Large intestine (tissue), 3 donors: ENCODE measurements at regions not wholly inside any gene's neighbourhood (a gene's known extent, or its start where the extent isn't known, plus 50 kb on each side); places are given as distances from the start of the nearest gene placed in this dataset.

Source experiments
- DNase-seq, 2 donors: peaks; one replicate each; pipeline versions ENCODE4 v3.0.0 to v3.0.0-alpha.2; 2013
- H3K27ac ChIP-seq: one replicate; pipeline ENCODE4 v1.5.1; 2013; ENCODE audit warnings: low read length
- H3K27me3 ChIP-seq: 2 replicates; pipeline ENCODE4 v1.6.1; 2013; ENCODE audit warnings: low read length; ENCODE audit not compliant: control insufficient read depth, insufficient read depth
- H3K36me3 ChIP-seq: 2 replicates; pipeline ENCODE4 v1.6.1; 2013; ENCODE audit warnings: low read length; ENCODE audit not compliant: control insufficient read depth, insufficient read depth
- H3K4me1 ChIP-seq: one replicate; pipeline ENCODE4 v1.6.1; 2013; ENCODE audit warnings: low read length; ENCODE audit not compliant: control insufficient read depth, insufficient read depth
- H3K4me3 ChIP-seq: one replicate; pipeline ENCODE4 v1.5.1; 2013; ENCODE audit warnings: low read length
- H3K9me3 ChIP-seq: one replicate; pipeline ENCODE4 v1.6.1; 2013; ENCODE audit warnings: mild to moderate bottlenecking, low read depth, low read length, moderate library complexity; ENCODE audit not compliant: control insufficient read depth
- WGBS: methylation state at CpG from one replicate; pipeline ENCODE4 v1.1.5; 2013; ENCODE audit warnings: low lambda C conversion rate; ENCODE audit not compliant: insufficient coverage; 5-methylcytosine and 5-hydroxymethylcytosine counted together

GRCh38 chr10:44829426-44829825, 81.7 kb upstream of the TMEM72 start:
- H3K27me3 ChIP-seq: no peaks in the 10 kb centered on the region
- no peak overlapping the region for H3K27ac ChIP-seq
- no peaks in the 10 kb centered on the region for H3K4me1 ChIP-seq
- no CpG with 5 or more reads among the region's 9 CpGs for WGBS
- no peaks in the 10 kb centered on the region for H3K36me3 ChIP-seq
- H3K9me3 ChIP-seq: no peaks in the 10 kb centered on the region
- no peak overlapping the region for H3K4me3 ChIP-seq
- DNase-seq: no peak

- no peaks in the 10 kb centered on the region for H3K9me3 ChIP-seq
- no peak overlapping the region for H3K27ac ChIP-seq
- no peaks in the 10 kb centered on the region for H3K4me1 ChIP-seq
- no peaks in the 10 kb centered on the region for H3K27me3 ChIP-seq
- H3K36me3 ChIP-seq: no peaks in the 10 kb centered on the region
- no peak for DNase-seq
- no peak overlapping the region for H3K4me3 ChIP-seq
- WGBS: no CpG with 5 or more reads among the region's 4 CpGs
Measured at GRCh38 chr10:44830022-44830421, 81.1 kb upstream of the TMEM72 start.

GRCh38 chr10:44831581-44831980, 79.6 kb upstream of the TMEM72 start:
- H3K4me1 ChIP-seq: no peaks in the 10 kb centered on the region
- H3K9me3 ChIP-seq: no peaks in the 10 kb centered on the region
- no CpG with 5 or more reads among the region's 4 CpGs for WGBS
- H3K4me3 ChIP-seq: no peak overlapping the region
- no peak overlapping the region for H3K27ac ChIP-seq
- no peaks in the 10 kb centered on the region for H3K36me3 ChIP-seq
- no peaks in the 10 kb centered on the region for H3K27me3 ChIP-seq
- no peak for DNase-seq

- Histone ChIP-seq H3K4me3 (no peak overlapping the region), H3K9me3 (no peaks in the 10 kb centered on the region), H3K4me1 (no peaks in the 10 kb centered on the region), H3K27ac (no peak overlapping the region), H3K27me3 (no peaks in the 10 kb centered on the region), H3K36me3 (no peaks in the 10 kb centered on the region)
- DNase-seq: no peak
- WGBS: 84% methylated on average over 3 of the region's 6 CpGs
Measured at GRCh38 chr10:44832595-44833390, 78.3 kb upstream of the TMEM72 start.

- Histone ChIP-seq H3K27me3 (no peaks in the 10 kb centered on the region), H3K27ac (no peak overlapping the region), H3K4me1 (no peaks in the 10 kb centered on the region), H3K4me3 (no peak overlapping the region), H3K36me3 (no peaks in the 10 kb centered on the region), H3K9me3 (no peaks in the 10 kb centered on the region)
- no peak for DNase-seq
- WGBS: no CpG with 5 or more reads among the region's 4 CpGs
Measured at GRCh38 chr10:44834131-44834530, 77.0 kb upstream of the TMEM72 start.

GRCh38 chr10:44835300-44835699, 75.8 kb upstream of the TMEM72 start:
- 100% methylated on average over 1 of the region's 2 CpGs for WGBS
- Histone ChIP-seq H3K27me3 (no peaks in the 10 kb centered on the region), H3K4me3 (no peak overlapping the region), H3K4me1 (no peaks in the 10 kb centered on the region), H3K27ac (no peak overlapping the region), H3K9me3 (no peaks in the 10 kb centered on the region), H3K36me3 (no peaks in the 10 kb centered on the region)
- DNase-seq: no peak

GRCh38 chr10:44843484-44843883, 67.7 kb upstream of the TMEM72 start:
- no peak overlapping the region for H3K4me3 ChIP-seq
- DNase-seq: no peak
- no peaks in the 10 kb centered on the region for H3K27me3 ChIP-seq
- H3K9me3 ChIP-seq: no peaks in the 10 kb centered on the region
- 83% methylated on average over 1 of the region's 2 CpGs for WGBS
- H3K27ac ChIP-seq: no peak overlapping the region
- H3K4me1 ChIP-seq: no peaks in the 10 kb centered on the region
- H3K36me3 ChIP-seq: no peaks in the 10 kb centered on the region

- H3K36me3 ChIP-seq: no peaks in the 10 kb centered on the region
- no peaks in the 10 kb centered on the region for H3K27me3 ChIP-seq
- no peaks in the 10 kb centered on the region for H3K9me3 ChIP-seq
- no peak for DNase-seq
- H3K27ac ChIP-seq: no peak overlapping the region
- H3K4me3 ChIP-seq: no peak overlapping the region
- whole genome bisulfite sequencing: no CpG with 5 or more reads among the region's 6 CpGs
- H3K4me1 ChIP-seq: no peaks in the 10 kb centered on the region
Measured at GRCh38 chr10:44845361-44846175, 65.6 kb upstream of the TMEM72 start.

GRCh38 chr10:44847110-44847509, 64.0 kb upstream of the TMEM72 start:
- H3K27ac ChIP-seq: no peak overlapping the region
- no CpG with 5 or more reads among the region's 3 CpGs for WGBS
- DNase-seq: no peak
- no peak overlapping the region for H3K4me3 ChIP-seq
- H3K27me3 ChIP-seq: no peaks in the 10 kb centered on the region
- H3K4me1 ChIP-seq: no peaks in the 10 kb centered on the region
- no peaks in the 10 kb centered on the region for H3K9me3 ChIP-seq
- H3K36me3 ChIP-seq: no peaks in the 10 kb centered on the region

- DNase-seq: no peak
- H3K9me3 ChIP-seq: no peaks in the 10 kb centered on the region
- H3K27me3 ChIP-seq: no peaks in the 10 kb centered on the region
- no CpG with 5 or more reads among the region's 4 CpGs for WGBS
- H3K36me3 ChIP-seq: no peaks in the 10 kb centered on the region
- H3K4me3 ChIP-seq: no peak overlapping the region
- H3K27ac ChIP-seq: no peak overlapping the region
- no peaks in the 10 kb centered on the region for H3K4me1 ChIP-seq
Measured at GRCh38 chr10:44848211-44848610, 62.9 kb upstream of the TMEM72 start.
